HEK293T (cell line): ENCODE measurements at regions not wholly inside any gene's neighbourhood (a gene's known extent, or its start where the extent isn't known, plus 50 kb on each side); places are given as distances from the start of the nearest gene placed in this dataset.

Source experiments
- BHLHE40 ChIP-seq: fragments of 450-650 bp; IDR thresholded peaks from 2 replicates; pipeline ENCODE4 v1.6.1; 2016; ENCODE audit warnings: mild to moderate bottlenecking, moderate library complexity, borderline replicate concordance
- ELF4 ChIP-seq: fragments of 450-650 bp; IDR thresholded peaks from 2 replicates; pipeline ENCODE4 v1.6.1; 2017; ENCODE audit warnings: antibody characterized with exemption
- SP1 ChIP-seq: fragments of 450-650 bp; IDR thresholded peaks from 2 replicates; pipeline ENCODE4 v1.6.1; 2017

DNA sequence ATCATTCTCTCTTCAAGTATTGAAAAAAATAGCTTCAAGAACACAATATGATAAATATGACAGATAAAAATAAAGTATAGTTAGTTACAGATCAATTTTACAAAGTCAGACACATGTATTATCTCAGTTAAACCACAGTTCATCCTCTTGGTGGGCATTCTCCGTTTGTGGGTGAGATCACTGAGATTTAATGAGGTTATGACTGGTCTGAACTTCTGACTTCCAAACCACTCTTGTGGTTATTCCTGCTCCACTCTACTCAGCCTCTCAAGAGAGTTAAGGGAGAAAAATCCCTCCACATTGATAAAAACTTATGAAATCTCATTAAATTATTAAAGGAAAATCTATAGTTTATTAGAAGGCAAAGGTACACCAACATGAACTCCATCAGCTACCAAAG is 229.9 kb upstream of the LRTM1 start:
- no peak for TF ChIP-seq BHLHE40
- no peak for TF ChIP-seq SP1
- TF ChIP-seq ELF4 = no peak
